Lower leg skin (tissue), 4 donors: ENCODE measurements at regions not wholly inside any gene's neighbourhood (a gene's known extent, or its start where the extent isn't known, plus 50 kb on each side); places are given as distances from the start of the nearest gene placed in this dataset.

Experiments
- DNase-seq, 2 donors: peaks; one replicate each; pipeline ENCODE4 v3.0.0-alpha.2; 2019; ENCODE audit warnings: low spot score in 2 of 2
- H3K4me3 ChIP-seq: fragments of 200-600 bp; sonication (generic); 2 replicates; pipeline ENCODE4 v1.5.1; 2017; ENCODE audit warnings: mild to moderate bottlenecking, low read depth; ENCODE audit not compliant: poor library complexity, severe bottlenecking
- CTCF ChIP-seq, 3 donors: fragments of 450-650 bp; IDR thresholded peaks; one replicate each; pipeline ENCODE4 v1.5.1; 2016; ENCODE audit warnings: antibody characterized with exemption in 3 of 3, mild to moderate bottlenecking in 3 of 3, moderate library complexity in 2 of 3
- POLR2A ChIP-seq, 2 donors: fragments of 450-650 bp; IDR thresholded peaks; one replicate each; pipeline ENCODE4 v1.6.1; 2016 to 2017; ENCODE audit warnings: antibody characterized with exemption in 2 of 2, mild to moderate bottlenecking in 1 of 2, moderate library complexity in 1 of 2
- WGBS, 2 donors: methylation state at CpG; one replicate each; pipeline ENCODE4 v1.1.5; 2018; 5-methylcytosine and 5-hydroxymethylcytosine counted together
- intact Hi-C: fragments of 100-400 bp; cut with DNase I; formaldehyde crosslinking; loops from one replicate; pipeline ENCODE4 v1.15.0; 2023; ENCODE audit warnings: low total_unique reads

- no peak overlapping the region for H3K4me3 ChIP-seq
- peak in 1 of 2 donors; percentile 52 for DNase-seq
- no peak for TF ChIP-seq CTCF (IDR thresholded peaks at IDR 0.05)
- TF ChIP-seq POLR2A (IDR thresholded peaks at IDR 0.05), result no peak
- intact Hi-C loops, result no loop called here
- 80 to 87% methylated on average over 7 of the region's 7 CpGs for WGBS, 2 donors
Measured at GRCh38 chr2:8472545-8473323, 209.1 kb upstream of the ID2 start.

- H3K4me3 ChIP-seq, result no peak overlapping the region
- DNase-seq, result no peak
- intact Hi-C loops, result no loop called here
- TF ChIP-seq CTCF (IDR thresholded peaks at IDR 0.05) (no peak), POLR2A (IDR thresholded peaks at IDR 0.05) (no peak)
- 80 to 81% methylated on average over 13 of the region's 13 CpGs for WGBS, 2 donors
Measured at GRCh38 chr2:8475349-8476031, 206.4 kb upstream of the ID2 start.

- 66 to 72% methylated on average over 16 of the region's 16 CpGs for WGBS, 2 donors
- intact Hi-C loops, result no loop called here
- TF ChIP-seq CTCF (IDR thresholded peaks at IDR 0.05) (no peak), POLR2A (IDR thresholded peaks at IDR 0.05) (no peak)
- DNase-seq, result peak in 1 of 2 donors; percentile 85
- no peak overlapping the region for H3K4me3 ChIP-seq
Measured at GRCh38 chr2:8477552-8478470, 204.0 kb upstream of the ID2 start.

- H3K4me3 ChIP-seq, result no peak overlapping the region
- DNase-seq, result no peak
- WGBS, 2 donors, result 70 to 79% methylated on average over 4 of the region's 4 CpGs
- intact Hi-C loops, result no loop called here
- TF ChIP-seq CTCF (IDR thresholded peaks at IDR 0.05), result no peak
- TF ChIP-seq POLR2A (IDR thresholded peaks at IDR 0.05), result no peak
Measured at GRCh38 chr2:8478471-8478793, 203.4 kb upstream of the ID2 start.

- no peak for TF ChIP-seq CTCF (IDR thresholded peaks at IDR 0.05)
- no peak for TF ChIP-seq POLR2A (IDR thresholded peaks at IDR 0.05)
- peak in 1 of 2 donors; percentile 68 for DNase-seq
- WGBS, 2 donors, result 86 to 91% methylated on average over 12 of the region's 12 CpGs
- intact Hi-C loops, result no loop called here
- H3K4me3 ChIP-seq, result no peak overlapping the region
Measured at GRCh38 chr2:8479298-8479697, 202.6 kb upstream of the ID2 start.
